G401.6 (cell line): ENCODE measurements at regions not wholly inside any gene's neighbourhood (a gene's known extent, or its start where the extent isn't known, plus 50 kb on each side); places are given as distances from the start of the nearest gene placed in this dataset.
"Not testable (repeated sequence)": the region's sequence is repeated elsewhere in the genome, so short reads cannot be mapped to it uniquely, and the experiment has no call there.

Source experiments
- FAIRE-seq: peaks from 2 replicates; lab custom pipeline; 2012; peaks lifted over from hg19 to GRCh38; lab: Jason Lieb, UNC

GRCh38 chr21:23874271-23874670, 1733.0 kb downstream of the MRPL39 start:
- no peak for FAIRE-seq

- no peak for FAIRE-seq
Observed at GRCh38 chr21:23861911-23862504, 1745.3 kb downstream of the MRPL39 start.

- no peak for FAIRE-seq
Observed at GRCh38 chr21:23858878-23859277, 1748.4 kb downstream of the MRPL39 start.

GRCh38 chr21:23853796-23854379, 1753.4 kb downstream of the MRPL39 start:
- no peak for FAIRE-seq

- FAIRE-seq, result no peak
Observed at GRCh38 chr21:23837564-23837963, 1769.7 kb downstream of the MRPL39 start.

GRCh38 chr21:23822760-23823159, 1784.5 kb downstream of the MRPL39 start:
- no peak for FAIRE-seq

GRCh38 chr21:23817337-23817736, 1789.9 kb downstream of the MRPL39 start:
- FAIRE-seq, result no peak

- FAIRE-seq, result no peak
Observed at GRCh38 chr21:23812485-23812884, 1794.8 kb downstream of the MRPL39 start.

GRCh38 chr21:23811805-23812204, 1795.5 kb downstream of the MRPL39 start:
- no peak for FAIRE-seq

- FAIRE-seq, result no peak
Observed at GRCh38 chr21:23809573-23809972, 1797.7 kb downstream of the MRPL39 start.

GRCh38 chr21:23806966-23807548, 1800.2 kb downstream of the MRPL39 start:
- FAIRE-seq, result not testable (repeated sequence)

- FAIRE-seq, result no peak
Observed at GRCh38 chr21:23804866-23805265, 1802.4 kb downstream of the MRPL39 start.

GRCh38 chr21:23801292-23801691, 1806.0 kb downstream of the MRPL39 start:
- FAIRE-seq, result no peak

- no peak for FAIRE-seq
Observed at GRCh38 chr21:23799376-23799775, 1807.9 kb downstream of the MRPL39 start.

GRCh38 chr21:23792300-23792699, 1815.0 kb downstream of the MRPL39 start:
- FAIRE-seq, result no peak

GRCh38 chr21:23789864-23790263, 1817.4 kb downstream of the MRPL39 start:
- FAIRE-seq, result no peak

- FAIRE-seq, result no peak
Observed at GRCh38 chr21:23780326-23780725, 1827.0 kb downstream of the MRPL39 start.

GRCh38 chr21:23743821-23744220, 1863.5 kb downstream of the MRPL39 start:
- no peak for FAIRE-seq

- no peak for FAIRE-seq
Observed at GRCh38 chr21:23740463-23740862, 1866.8 kb downstream of the MRPL39 start.

GRCh38 chr21:23732776-23733175, 1874.5 kb downstream of the MRPL39 start:
- no peak for FAIRE-seq

GRCh38 chr21:23729331-23729730, 1878.0 kb downstream of the MRPL39 start:
- no peak for FAIRE-seq

- no peak for FAIRE-seq
Observed at GRCh38 chr21:23725576-23725975, 1881.7 kb downstream of the MRPL39 start.

GRCh38 chr21:23718446-23719285, 1888.6 kb downstream of the MRPL39 start:
- no peak for FAIRE-seq
